OCI-LY1 (cell line): ENCODE measurements at regions not wholly inside any gene's neighbourhood (a gene's known extent, or its start where the extent isn't known, plus 50 kb on each side); places are given as distances from the start of the nearest gene placed in this dataset.

Experiments
- H2AFZ ChIP-seq: fragments of 200-600 bp; sonication (generic), shearing (Covaris generic); 2 replicates; pipeline ENCODE4 v1.6.0; 2014; ENCODE audit warnings: antibody characterized with exemption, mild to moderate bottlenecking, low read length
- H3F3A ChIP-seq: fragments of 200-600 bp; sonication (generic), shearing (Covaris generic); 2 replicates; pipeline ENCODE4 v1.6.0; 2014; ENCODE audit warnings: mild to moderate bottlenecking, antibody characterized with exemption, low read length, moderate library complexity; ENCODE audit not compliant: insufficient read depth
- H3K27ac ChIP-seq: fragments of 200-600 bp; sonication (generic); 2 replicates; pipeline ENCODE4 v1.5.1; 2014; ENCODE audit warnings: low read length, mixed run types, mild to moderate bottlenecking, low read depth; ENCODE audit not compliant: poor library complexity, severe bottlenecking
- H3K27me3 ChIP-seq: fragments of 200-600 bp; sonication (generic); 2 replicates; pipeline ENCODE4 v1.6.0; 2014; ENCODE audit warnings: antibody characterized with exemption, mild to moderate bottlenecking, low read length, moderate library complexity; ENCODE audit not compliant: insufficient read depth
- H3K36me3 ChIP-seq: fragments of 200-600 bp; sonication (generic); 2 replicates; pipeline ENCODE4 v1.6.1; 2014; ENCODE audit warnings: mild to moderate bottlenecking, antibody characterized with exemption, low read length, moderate library complexity, mixed read lengths; ENCODE audit not compliant: insufficient read depth
- H3K4me1 ChIP-seq: fragments of 200-600 bp; sonication (generic); 2 replicates; pipeline ENCODE4 v1.5.1; 2014; ENCODE audit warnings: mild to moderate bottlenecking, low read length, moderate library complexity; ENCODE audit not compliant: insufficient read depth, severe bottlenecking
- H3K4me2 ChIP-seq: fragments of 200-600 bp; sonication (generic), shearing (Covaris generic); 2 replicates; pipeline ENCODE4 v1.6.1; 2014; ENCODE audit warnings: low read length
- H3K4me3 ChIP-seq: fragments of 200-600 bp; sonication (generic); 2 replicates; pipeline ENCODE4 v1.5.1; 2014; ENCODE audit warnings: low read length, low read depth, mild to moderate bottlenecking, mixed read lengths; ENCODE audit not compliant: poor library complexity, severe bottlenecking
- H3K79me2 ChIP-seq: fragments of 200-600 bp; shearing (Covaris generic); 2 replicates; pipeline ENCODE4 v1.6.1; 2016; ENCODE audit warnings: mixed run types, low read length, mixed read lengths; ENCODE audit not compliant: insufficient read depth
- H3K9ac ChIP-seq: fragments of 200-600 bp; sonication (generic), shearing (Covaris generic); 2 replicates; pipeline ENCODE4 v1.6.1; 2014; ENCODE audit warnings: mild to moderate bottlenecking, low read length, mixed read lengths
- H3K9me2 ChIP-seq: fragments of 200-600 bp; sonication (generic), shearing (Covaris generic); 2 replicates; pipeline ENCODE4 v1.6.1; 2014; ENCODE audit warnings: low read depth, mild to moderate bottlenecking, low read length, mixed read lengths
- H3K9me3 ChIP-seq: fragments of 200-600 bp; shearing (Covaris generic); 2 replicates; pipeline ENCODE4 v1.6.1; 2014; ENCODE audit warnings: low read length, mixed read lengths
- H4K20me1 ChIP-seq: fragments of 200-600 bp; sonication (generic), shearing (Covaris generic); 2 replicates; pipeline ENCODE4 v1.6.0; 2016; ENCODE audit warnings: mild to moderate bottlenecking, low read length; ENCODE audit not compliant: insufficient read depth
- EZH2 ChIP-seq: fragments of 200-600 bp; sonication (generic), shearing (Covaris generic); IDR thresholded peaks from 2 replicates; pipeline ENCODE4 v1.8.0; 2017; ENCODE audit warnings: borderline replicate concordance, mixed run types, mild to moderate bottlenecking, antibody characterized with exemption, low read length, moderate library complexity, mixed read lengths
- TF ChIP-seq, protein P1 (sequence below): fragments of 200-600 bp; sonication (generic), shearing (Covaris generic); IDR thresholded peaks from 2 replicates; pipeline ENCODE4 v1.5.1; 2017; ENCODE audit warnings: mild to moderate bottlenecking, antibody characterized with exemption, low read length, moderate library complexity, mixed read lengths

DNA sequence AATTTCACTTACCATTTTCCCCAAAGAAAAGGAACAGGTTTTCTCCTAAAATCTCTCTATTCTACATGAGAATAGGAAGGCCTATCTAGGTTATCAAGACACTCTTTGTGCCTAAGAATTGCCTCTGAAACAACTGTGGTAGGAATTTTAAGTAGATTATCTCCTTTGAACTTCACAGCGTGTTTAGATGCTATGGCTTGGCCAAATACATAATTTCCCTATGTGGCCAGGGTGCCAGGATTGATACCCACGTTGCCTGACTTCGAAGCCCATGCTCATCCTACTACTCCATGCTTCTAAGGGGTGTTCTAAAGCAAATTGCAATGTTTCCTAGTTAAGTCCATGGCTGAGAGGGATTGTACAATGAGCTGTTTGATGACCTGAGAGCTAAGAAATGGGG lies 241.5 kb upstream of the FBXO33 start:
- no peaks in the 10 kb centered on the region for H3K27me3 ChIP-seq
- H3K9me2 ChIP-seq: no peaks in the 10 kb centered on the region
- H3K27ac ChIP-seq: no peak overlapping the region
- H2AFZ ChIP-seq: no peak overlapping the region
- H3K4me2 ChIP-seq: no peak overlapping the region
- no peaks in the 10 kb centered on the region for H3F3A ChIP-seq
- no peaks in the 10 kb centered on the region for H3K4me1 ChIP-seq
- H3K4me3 ChIP-seq: no peak overlapping the region
- TF ChIP-seq EZH2: no peak
- TF ChIP-seq, protein P1, sequence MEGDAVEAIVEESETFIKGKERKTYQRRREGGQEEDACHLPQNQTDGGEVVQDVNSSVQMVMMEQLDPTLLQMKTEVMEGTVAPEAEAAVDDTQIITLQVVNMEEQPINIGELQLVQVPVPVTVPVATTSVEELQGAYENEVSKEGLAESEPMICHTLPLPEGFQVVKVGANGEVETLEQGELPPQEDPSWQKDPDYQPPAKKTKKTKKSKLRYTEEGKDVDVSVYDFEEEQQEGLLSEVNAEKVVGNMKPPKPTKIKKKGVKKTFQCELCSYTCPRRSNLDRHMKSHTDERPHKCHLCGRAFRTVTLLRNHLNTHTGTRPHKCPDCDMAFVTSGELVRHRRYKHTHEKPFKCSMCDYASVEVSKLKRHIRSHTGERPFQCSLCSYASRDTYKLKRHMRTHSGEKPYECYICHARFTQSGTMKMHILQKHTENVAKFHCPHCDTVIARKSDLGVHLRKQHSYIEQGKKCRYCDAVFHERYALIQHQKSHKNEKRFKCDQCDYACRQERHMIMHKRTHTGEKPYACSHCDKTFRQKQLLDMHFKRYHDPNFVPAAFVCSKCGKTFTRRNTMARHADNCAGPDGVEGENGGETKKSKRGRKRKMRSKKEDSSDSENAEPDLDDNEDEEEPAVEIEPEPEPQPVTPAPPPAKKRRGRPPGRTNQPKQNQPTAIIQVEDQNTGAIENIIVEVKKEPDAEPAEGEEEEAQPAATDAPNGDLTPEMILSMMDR: no peak
- no peak overlapping the region for H3K9ac ChIP-seq
- no peaks in the 10 kb centered on the region for H3K9me3 ChIP-seq
- no peaks in the 10 kb centered on the region for H3K36me3 ChIP-seq
- no peaks in the 10 kb centered on the region for H4K20me1 ChIP-seq
- H3K79me2 ChIP-seq: no peaks in the 10 kb centered on the region

DNA sequence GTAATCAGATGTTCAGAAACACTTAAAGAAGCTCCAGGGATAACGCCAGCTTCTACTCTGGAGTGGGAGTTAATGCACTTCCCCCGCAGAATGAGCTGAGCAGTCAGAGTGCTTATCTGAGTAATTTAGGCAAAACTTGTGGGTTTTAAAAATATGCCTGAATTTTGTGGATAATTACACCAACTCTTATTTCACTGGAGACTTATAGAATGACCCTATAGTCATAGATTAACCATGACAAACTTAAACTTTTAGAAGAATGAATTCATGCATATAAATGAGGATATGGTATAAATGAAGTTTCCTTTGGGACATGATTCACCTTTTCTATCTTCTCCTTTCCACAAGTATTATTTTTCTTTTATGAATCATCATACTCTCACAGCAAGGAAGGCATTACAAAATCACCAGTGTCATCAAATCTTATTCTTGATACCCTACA lies 241.1 kb upstream of the FBXO33 start:
- H3F3A ChIP-seq: no peaks in the 10 kb centered on the region
- H2AFZ ChIP-seq: no peak overlapping the region
- H3K9me2 ChIP-seq: no peaks in the 10 kb centered on the region
- no peaks in the 10 kb centered on the region for H3K79me2 ChIP-seq
- H4K20me1 ChIP-seq: no peaks in the 10 kb centered on the region
- TF ChIP-seq, protein P1: no peak
- no peak for TF ChIP-seq EZH2
- H3K9me3 ChIP-seq: no peaks in the 10 kb centered on the region
- no peaks in the 10 kb centered on the region for H3K27me3 ChIP-seq
- H3K27ac ChIP-seq: no peak overlapping the region
- H3K9ac ChIP-seq: no peak overlapping the region
- no peaks in the 10 kb centered on the region for H3K4me1 ChIP-seq
- no peaks in the 10 kb centered on the region for H3K36me3 ChIP-seq
- no peak overlapping the region for H3K4me3 ChIP-seq
- no peak overlapping the region for H3K4me2 ChIP-seq

DNA sequence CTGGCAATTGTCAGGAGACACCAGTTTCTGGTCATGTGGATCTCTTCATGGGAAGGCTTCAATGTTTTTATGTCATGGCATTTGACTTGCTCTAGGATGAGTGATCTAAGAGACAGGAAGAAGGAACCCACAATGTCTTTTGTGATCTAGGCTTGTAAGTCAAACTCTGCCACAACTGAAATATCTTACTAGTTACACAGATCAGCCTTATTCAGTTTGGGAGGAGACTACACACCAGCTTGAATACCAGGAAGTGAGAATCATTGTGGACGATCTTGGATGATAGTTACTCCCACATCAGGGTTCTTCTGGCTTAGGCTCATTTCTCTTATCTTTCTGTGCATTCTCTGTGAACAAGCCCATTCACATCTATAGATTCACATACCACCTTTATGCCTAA lies 236.2 kb upstream of the FBXO33 start:
- Histone ChIP-seq H3K9me2 (no peaks in the 10 kb centered on the region), H4K20me1 (no peaks in the 10 kb centered on the region), H3K9me3 (no peaks in the 10 kb centered on the region), H3K9ac (no peak overlapping the region), H3K4me3 (no peak overlapping the region), H3K27me3 (no peaks in the 10 kb centered on the region), H3K79me2 (no peaks in the 10 kb centered on the region), H3F3A (no peaks in the 10 kb centered on the region), H2AFZ (no peak overlapping the region), H3K4me2 (no peak overlapping the region), H3K4me1 (peaks cover 25% of the 10 kb centered on the region), H3K27ac (no peak overlapping the region), H3K36me3 (no peaks in the 10 kb centered on the region)
- no peak for TF ChIP-seq EZH2
- TF ChIP-seq, protein P1: no peak
